CD4-positive, alpha-beta T cell treated with Interferon gamma for 1 hour (primary cell): ENCODE measurements at regions not wholly inside any gene's neighbourhood (a gene's known extent, or its start where the extent isn't known, plus 50 kb on each side); places are given as distances from the start of the nearest gene placed in this dataset.

Source experiments
- DNase-seq: peaks from one replicate; pipeline ENCODE4 v3.0.0-alpha.2; 2020

DNA sequence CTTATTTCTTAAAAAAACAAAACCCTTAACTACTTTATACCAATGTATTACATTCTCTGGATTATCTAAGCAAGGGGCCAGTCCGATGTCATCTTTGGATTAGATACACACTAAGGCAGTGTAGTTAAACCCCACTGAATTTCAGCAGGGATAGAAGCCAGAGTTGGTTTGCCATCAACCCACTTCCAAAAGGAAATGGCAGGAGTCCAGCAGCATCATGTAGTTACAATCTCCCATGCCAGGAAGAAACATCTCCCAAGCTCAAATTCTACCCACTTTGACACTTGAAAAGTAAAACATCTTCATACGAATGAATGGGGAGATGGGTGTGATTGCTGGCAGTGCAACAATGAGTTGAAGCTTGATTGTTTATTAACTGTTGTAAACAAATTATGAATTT, 203.5 kb upstream of the PLXNC1 start:
- DNase-seq = no peak

DNA sequence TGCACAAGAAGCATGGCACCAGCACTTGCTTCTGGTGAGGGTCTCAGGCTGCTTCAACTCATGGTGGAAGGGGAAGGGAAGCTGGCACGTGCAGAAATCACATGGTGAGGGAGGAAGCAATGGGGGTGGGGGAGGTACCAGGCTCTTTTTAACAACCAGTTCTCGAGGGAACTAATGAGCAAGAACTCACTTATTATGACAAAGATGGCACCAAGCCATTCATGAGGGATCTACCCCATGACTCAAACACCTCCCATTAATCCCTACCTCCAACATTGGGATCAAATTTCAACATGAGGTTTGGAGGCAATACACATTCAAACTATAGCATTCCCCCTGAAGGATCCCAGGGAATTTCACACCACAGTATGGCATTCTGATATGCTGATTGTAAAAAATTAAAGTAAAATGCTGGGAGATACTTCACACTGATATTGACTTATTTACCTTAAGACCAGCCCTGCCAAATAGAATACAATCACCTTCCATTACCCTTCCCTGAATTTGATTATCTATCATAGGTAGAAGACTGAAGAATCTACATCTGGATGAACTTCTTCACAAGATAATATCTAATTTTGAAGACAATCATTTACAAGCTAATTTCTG, 201.7 kb upstream of the PLXNC1 start:
- no peak for DNase-seq

DNA sequence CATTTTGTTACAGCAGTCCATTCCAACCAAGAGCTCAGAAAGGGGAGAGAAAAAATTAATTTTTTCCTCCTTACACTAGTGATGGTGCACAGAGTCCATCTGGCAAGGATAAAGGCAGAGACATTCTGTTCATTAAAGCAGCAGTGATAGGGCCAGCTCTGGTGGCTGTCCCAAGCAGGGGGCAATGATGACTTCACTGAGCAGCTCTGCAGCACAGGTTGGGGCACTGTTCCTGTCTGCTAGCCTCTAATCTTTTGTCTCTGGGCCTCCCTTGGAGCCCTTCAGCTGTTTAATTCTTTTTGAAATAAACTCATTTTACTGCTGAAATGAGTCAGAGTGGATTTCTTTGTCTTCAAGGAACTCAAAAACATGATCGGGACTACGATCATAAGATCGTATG, 200.9 kb upstream of the PLXNC1 start:
- no peak for DNase-seq

DNA sequence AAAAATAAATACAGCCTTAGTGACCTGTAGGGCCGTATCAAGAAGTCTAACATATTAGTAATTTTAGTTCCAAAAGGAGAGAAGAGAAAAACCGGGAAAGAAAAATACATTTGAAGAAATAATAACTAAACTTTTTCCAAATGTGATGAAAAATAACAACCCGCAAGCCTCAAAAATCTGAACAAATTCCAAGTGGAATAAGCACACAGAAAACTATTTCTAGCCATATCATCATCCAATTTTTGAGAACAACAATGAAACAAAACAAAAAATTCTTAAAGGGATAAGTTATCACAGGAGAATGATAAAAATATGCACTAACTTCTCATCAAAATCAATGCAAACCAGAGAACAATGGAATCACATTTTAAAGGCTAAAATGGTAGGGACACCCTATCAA, 198.1 kb upstream of the PLXNC1 start:
- no peak for DNase-seq

DNA sequence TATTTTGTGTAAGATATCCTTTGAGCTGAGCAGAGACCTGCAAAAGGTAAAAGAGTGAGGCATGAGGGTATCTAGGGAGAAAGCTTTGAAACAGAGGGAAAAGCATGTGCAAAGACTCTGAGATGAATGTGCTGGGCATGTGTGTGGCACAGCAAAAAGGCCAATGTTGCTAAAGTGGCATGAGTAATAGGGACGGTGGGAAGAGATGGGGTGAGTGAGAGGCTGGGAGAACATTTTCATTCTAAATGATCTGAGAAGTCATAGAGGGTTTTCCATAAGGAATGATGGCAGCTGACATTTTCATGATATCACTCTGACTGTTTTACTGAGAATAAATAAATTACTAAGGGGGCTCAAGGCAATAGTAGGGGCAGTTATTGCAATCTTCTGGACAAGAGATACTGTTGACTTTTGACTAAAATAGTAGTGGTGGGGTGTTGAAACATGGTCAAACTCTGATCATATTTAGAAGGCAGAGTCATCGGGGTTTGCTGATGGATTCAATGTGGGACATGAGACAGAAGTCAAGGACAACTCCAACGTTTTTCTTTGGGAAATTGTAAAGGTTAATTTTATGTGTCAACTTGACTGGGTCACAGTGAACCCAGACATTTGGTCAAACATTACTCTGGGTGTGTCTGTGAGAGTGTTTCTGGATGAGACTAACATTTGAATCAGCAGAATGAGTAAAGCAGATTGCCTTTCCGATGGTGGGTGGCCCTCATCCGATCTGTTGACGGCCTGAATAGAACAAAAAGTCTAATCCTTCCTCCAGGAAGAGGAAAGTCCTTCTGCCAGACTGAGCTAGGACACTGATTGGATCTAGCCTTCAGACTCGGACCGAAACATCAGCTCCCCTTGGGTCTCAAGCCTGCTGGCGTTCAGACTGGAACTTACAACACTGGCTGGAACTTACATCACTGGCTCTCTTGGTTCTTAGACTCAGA, 193.9 kb upstream of the PLXNC1 start:
- no peak for DNase-seq

DNA sequence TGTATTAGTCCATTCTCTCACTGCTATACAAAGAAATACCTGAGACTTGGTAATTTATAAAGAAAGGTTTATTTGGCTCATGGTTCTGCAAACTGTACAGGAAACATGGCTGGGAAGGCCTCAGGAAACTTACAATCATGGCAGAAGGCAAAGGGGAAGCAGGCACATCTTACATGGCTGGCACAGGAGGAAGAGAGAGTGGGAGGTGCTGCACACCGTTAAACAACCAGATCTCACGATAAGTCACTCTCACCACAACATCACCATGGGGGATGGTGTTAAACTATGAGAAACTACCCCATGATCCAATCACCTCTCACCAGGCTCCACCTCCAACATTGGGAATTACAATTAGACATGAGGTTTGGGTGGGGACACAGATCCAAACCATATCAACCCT, 191.8 kb upstream of the PLXNC1 start:
- DNase-seq = no peak

DNA sequence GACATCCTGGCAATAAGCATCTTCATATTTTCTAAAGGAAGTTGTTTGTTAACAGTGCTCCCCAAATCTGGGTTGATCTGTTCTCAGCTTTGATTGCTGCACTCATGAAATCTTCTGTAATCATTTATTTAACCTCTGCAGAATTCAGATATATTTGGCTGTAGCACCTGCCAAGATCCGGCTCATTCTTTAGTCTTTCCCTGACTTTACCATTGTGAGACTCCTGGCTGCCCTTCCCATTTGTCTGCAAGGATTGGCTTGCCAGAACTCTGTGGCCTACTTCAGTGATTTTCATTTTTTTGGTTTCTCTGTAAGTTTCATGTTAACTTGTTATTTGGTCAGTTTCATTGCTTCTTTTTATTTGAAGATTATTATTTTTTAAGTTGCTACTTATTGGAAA, 191.2 kb upstream of the PLXNC1 start:
- DNase-seq = no peak

DNA sequence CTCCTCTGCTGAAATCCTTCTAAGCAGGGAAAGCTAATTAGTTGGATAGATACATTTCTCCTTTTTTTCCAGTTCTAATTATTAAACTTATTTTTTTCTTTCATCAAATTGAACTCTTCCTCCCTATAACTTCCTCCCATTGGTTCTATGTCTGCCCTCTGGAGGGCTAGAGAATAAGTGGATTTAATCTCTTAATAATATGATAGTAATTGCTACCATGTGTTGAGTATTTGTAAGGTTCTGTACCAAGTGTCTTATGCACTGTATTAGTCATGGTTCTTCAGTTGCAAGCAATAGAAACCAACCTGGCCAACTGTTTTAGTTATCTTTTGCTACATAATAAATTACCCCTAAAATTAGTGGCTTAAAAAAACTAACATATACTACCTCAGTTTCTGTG, 190.5 kb upstream of the PLXNC1 start:
- no peak for DNase-seq

DNA sequence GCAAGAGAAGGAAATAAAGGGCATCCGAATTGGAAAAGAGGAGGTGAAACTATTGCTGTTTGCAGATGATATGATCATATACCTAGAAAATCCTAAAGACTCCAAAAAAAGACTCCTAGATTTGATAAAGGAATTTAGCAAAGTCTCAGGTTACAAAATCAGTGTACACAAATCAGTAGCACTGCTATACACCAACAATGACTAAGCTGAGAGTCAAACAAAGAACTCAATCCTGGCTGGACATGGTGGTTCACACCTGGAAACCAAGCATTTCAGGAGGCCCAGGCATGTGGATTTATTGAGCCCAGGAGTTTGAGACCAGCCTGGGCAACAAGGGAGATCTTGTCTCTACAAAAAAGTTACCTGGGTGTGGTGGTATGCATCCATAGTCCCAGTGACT, 188.7 kb upstream of the PLXNC1 start:
- DNase-seq = no peak

DNA sequence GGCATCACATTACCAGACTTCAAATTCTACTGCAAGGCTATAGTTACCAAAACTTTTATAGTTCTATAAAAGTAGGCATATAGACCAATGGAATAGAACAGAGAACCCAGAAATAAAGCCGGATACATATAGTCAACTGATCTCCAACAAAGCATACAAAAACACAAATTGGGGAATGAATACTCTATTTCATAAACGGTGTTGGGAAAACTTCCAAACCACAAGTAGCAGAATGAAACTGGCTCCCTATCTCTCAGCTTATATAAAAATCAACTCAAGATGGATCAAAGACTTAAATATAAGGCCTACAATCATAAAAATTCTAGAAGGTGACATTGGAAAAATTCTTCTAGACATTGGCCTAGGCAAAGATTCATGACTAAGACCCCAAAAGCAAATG, 187.9 kb upstream of the PLXNC1 start:
- no peak for DNase-seq

DNA sequence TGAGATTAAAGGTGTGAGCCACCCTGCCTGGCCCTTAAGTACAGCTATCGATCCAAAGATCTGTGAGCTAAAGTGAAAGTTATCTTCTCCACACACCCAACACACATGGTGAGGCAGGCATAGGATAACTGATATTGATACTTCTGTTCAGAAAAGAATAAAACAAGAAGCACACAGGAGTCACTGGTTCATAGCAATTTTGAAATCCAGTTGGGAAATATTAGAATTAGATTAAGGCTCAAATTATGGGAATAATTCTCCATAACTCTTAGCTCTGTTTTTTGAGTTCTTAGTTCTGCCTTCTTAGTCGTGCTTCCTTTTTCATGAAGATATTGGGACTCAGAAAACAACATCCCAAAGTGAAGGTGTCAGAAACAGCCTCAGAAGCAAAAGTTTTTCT, 186.0 kb upstream of the PLXNC1 start:
- DNase-seq = no peak

DNA sequence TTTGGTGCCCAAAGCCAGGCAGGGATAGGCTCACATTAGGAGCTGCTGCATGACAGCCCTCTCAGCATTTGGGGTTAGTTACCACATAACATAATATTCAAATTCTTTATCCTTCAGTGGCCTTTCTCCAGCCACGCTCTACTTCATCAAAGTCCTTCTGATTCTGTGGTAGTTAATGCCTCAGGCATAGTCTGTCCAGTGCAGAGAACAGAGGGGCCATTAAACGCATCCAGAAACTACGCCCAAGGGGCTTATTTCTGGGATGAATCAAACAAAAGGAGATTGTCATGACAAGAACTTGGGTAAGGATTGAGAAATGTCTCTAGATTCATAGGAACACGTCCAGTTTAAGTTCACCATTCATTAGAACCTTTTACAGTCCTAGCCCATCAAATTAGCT, 183.4 kb upstream of the PLXNC1 start:
- DNase-seq = no peak

DNA sequence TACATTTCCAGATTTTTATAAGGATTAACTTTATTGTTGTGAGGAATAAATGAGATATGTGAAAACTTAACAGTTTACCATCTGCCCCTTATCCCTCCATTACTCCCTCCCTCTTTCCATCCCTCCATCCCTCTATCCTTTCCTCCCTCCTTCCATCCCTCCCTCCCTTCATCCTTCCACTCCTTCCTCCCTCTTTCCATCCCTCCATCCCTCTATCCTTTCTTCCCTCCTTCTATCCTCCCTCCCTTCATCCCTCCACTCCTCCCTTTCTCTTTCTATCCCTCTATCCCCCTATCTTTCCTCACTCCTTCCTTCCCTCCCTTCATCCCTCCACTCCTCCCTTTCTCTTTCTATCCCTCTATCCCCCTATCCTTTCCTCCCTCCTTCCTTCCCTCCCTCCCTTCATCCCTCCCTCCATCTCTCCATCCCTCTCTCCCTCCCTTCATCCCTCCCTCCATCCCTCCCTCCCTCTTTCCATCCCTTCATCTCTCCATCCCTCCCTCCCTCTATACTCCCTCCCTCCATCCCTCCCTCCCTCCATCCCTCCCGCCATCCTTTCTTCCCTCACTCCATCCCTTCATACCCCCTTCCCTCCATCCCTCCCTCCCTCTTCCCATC, 181.8 kb upstream of the PLXNC1 start:
- no peak for DNase-seq

DNA sequence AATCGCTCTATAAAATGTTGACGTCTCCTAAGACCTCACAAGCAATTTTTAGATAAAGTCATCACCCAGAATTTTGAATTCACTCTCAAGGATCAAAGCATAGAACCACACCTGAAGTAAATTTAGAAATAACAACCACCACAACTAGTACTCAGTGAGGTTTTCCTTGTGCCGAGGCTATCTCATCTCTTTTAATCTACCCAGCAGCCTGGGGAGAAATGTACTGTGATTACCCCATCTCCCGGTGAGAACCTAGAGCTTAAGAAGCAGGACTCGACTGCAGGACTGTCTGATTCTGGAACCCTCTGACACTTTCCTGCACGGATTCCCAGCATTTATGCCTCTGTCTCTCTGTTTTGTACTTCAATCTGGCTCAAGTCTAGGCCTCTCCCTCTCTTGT, 180.9 kb upstream of the PLXNC1 start:
- DNase-seq = no peak

DNA sequence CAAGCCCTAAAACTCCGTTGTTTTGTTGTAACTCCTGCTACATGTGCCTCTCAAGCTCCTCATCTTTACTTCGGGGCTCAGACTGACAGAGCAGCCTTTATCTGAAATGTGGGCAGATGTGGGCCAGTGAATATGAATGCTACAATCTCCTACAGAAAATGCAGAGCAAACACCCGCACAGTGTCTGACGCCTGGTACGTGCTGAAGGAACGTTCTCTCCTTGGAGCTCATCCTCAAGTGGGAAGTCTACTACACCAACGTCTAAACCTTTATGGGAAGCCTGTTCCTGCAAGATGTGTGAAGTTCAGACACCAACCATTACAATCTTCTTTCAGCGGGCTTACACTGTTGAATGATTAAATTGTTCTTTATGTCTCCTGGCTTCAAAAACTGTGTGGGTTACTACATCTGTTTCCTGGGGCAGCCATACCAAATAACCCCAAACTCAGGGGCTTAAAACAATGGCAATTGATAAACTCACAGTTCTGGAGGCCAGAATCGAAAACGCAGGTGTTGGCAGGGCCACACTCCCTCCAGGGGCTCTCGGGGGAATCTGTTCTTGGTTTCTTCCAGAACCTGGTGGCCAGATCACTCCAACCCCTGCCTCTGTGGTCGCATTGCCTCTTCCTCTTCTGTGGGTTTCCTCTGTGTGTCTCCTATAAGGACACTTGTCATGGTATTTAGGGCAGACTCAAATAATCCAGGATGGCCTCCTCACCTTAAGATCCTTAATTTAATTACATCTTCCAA, 179.7 kb upstream of the PLXNC1 start:
- DNase-seq = no peak

DNA sequence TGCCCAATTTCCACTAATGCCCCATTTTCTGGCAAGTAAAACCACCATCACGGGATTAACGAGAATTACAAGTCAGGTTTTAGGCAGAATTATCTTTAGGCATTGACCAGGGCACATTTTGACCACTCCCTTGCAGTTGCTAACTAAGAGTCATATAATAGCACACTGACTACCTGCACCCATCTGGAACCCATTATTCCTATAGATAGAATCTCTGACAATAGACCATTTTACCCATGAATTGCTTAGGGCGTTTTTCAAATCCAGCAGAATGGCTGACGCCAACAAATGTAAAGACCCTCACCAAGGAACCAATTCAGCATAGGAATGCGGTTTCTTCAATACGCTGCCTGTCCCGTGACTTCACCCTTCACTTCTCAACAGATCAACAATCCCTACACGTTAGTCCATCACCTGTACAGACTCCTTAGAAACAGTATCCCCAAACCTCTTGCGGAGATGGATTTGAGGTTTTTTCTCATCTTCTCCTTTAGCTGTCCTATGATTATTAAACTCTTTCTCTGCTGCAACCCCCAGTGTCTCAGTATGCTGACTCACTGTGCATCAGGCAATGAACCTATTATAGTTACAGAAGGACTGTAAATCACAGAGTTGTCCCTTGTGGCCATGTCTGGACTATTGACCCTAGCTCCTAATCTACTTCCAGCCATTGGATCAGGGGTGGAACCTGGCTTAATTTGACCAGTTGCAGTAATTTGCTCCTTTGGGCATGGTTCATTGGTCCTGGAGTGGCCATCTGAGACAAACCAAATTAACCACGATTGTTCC, 177.3 kb upstream of the PLXNC1 start:
- no peak for DNase-seq

DNA sequence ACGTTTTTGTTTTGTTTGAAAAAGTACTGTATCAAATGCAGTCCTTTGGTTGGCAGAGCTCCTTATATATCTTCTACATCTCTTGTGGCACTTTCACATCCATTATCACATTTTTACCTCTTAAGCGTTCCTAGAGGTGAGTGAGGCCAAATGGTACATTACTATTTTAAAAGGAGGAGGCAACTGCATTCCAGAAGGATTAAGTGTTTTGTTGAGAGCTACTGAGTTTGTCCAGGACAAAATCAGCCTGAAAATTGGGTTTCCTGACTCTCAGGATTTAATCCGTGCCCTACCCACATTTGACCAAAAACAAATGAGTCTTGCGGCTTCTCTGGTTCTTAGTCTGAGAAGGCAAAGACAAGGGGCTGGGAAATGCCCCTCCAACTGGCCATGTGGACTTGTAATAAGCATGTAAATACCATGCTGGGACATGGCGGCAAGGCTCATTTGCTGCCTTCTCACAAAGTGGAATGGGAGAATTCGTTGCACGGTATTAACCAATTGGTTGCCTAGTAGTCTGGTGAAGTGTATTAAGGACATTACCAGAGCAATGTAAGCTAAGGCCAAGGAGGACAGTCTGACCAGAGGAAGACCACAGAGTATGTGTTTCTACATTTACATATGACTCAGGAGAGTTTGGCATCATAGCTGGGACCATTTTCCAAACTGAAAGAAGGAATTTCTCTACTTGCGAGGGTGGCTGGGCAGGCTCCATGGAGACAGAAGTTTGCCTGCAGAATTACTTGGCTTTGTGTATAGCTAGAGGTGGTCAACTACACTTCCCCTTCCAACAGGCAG, 175.8 kb upstream of the PLXNC1 start:
- no peak for DNase-seq

DNA sequence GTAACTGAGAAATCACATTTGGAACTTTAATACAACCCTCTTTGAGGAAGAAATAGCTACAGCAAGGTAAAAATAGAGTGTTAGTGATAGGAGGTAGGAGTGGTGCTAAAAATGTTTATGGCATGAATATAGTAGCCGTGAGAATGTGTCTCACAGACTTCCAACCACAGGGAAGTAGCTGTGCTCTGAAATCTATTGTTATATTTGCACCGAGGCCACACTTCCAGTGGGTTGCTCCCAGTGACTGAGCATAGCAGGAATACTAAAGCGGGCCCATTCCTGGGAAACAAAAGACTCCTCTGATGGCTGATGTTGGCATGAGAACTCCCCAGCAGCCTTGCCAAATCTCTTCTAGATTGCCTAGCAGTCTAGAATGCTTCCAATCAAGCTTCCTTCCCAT, 174.1 kb upstream of the PLXNC1 start:
- DNase-seq = no peak

DNA sequence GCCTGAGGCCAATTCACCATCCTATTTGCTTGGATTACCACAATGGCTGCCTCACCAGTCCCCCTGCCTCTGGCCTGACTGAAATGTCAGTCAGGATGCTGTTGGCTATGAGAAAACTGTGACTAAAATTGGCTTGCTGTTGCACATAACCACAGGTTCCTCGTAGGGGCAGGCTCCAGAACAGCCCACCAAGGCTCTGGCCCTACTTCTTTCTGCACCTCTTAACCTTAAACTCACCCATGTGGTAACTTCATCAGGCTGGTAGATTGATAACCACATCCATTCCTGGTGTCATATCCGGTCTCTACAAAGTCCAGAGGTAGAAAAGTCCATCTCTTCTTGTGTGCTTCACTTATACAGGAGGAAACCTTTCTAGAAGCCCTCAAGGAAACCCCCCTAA, 172.4 kb upstream of the PLXNC1 start:
- no peak for DNase-seq

DNA sequence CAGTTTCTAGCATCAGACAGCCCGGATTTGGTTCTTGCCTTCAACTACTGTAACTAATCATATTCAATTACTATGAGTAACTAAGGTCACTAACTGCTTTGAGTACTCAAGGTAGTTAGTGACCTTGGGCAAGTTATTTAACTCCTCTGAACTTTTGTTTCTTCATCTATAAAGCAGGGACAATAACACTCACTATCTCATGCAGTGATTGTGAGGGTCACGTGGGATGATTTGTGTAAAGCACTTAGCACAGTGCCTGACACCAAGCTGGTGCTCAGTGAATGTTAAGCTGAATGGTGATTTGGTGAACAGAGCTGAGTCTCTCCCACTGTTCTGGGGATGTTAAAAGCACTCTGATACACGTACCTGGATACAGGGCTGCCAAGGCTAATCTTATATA, 171.3 kb upstream of the PLXNC1 start:
- no peak for DNase-seq

DNA sequence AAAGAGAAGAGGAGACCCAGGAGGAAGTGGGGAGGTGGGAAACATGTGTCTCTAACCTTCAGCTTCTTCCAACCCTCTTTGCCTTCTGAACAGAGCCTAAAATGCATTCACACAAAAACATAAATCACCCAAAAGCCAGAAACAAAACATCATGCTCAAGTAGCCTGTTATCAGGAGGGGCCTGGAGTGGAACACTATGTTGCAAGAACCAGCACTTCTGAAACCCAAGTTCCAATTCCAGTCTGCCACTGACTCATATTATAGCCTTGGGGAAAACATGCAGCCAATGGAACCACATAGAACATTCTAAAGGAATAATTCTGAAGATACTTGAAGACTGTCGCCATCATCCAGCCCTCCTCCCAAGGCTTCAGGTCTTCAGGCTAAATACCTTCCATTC, 169.8 kb upstream of the PLXNC1 start:
- no peak for DNase-seq

DNA sequence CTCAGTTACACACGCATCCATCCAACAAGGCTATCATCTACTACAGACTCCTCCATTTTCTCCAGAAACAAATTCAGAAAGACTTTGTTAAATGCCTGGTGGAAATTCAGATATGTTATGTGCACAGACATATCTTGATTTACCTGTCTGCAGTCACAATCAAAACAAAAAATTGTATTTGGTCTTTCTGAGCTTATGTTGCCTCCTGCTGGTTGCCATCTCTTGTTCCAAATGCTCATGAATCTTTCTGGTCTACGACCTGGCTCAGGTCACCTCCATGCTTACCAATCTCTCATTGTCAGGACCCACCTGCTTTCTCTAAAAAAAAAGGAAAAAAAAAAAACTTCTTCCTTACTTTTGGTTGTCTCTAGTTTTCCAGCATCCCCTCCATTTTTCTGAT, 169.2 kb upstream of the PLXNC1 start:
- no peak for DNase-seq
